GM23338 (cell line): ENCODE measurements at regions not wholly inside any gene's neighbourhood (a gene's known extent, or its start where the extent isn't known, plus 50 kb on each side); places are given as distances from the start of the nearest gene placed in this dataset.

Experiments used
- ATAC-seq: fragments of 200-7000 bp; cut with Tn5 transposase; 3 replicates; pipeline ENCODE4 v1.9.1; 2020
- DNase-seq: peaks from one replicate; pipeline ENCODE4 v3.0.0-alpha.2; 2015; ENCODE audit warnings: low spot score
- H2AFZ ChIP-seq: fragments of 200-600 bp; sonication (generic); 2 replicates; pipeline ENCODE4 v1.8.0; 2016; ENCODE audit warnings: antibody characterized with exemption, mild to moderate bottlenecking, moderate library complexity
- H3F3A ChIP-seq: fragments of 200-600 bp; sonication (generic); replicated peaks from 2 replicates; pipeline ENCODE4 v1.8.0; 2017; ENCODE audit warnings: antibody characterized with exemption, mixed run types, low read depth
- H3K27ac ChIP-seq: fragments of 200-600 bp; sonication (generic); 2 replicates; pipeline ENCODE4 v1.6.1; 2016; ENCODE audit warnings: low read depth
- H3K27me3 ChIP-seq: fragments of 200-600 bp; sonication (generic); 2 replicates; pipeline ENCODE4 v1.8.0; 2016; ENCODE audit warnings: mild to moderate bottlenecking, mixed run types, moderate library complexity; ENCODE audit not compliant: insufficient read depth
- H3K36me3 ChIP-seq: fragments of 200-600 bp; sonication (generic); 2 replicates; pipeline ENCODE4 v1.8.0; 2016; ENCODE audit warnings: mild to moderate bottlenecking; ENCODE audit not compliant: insufficient read depth
- H3K4me1 ChIP-seq: fragments of 200-600 bp; sonication (generic); 2 replicates; pipeline ENCODE4 v1.8.0; 2016; ENCODE audit warnings: mild to moderate bottlenecking, moderate library complexity; ENCODE audit not compliant: insufficient read depth
- H3K4me2 ChIP-seq: fragments of 200-600 bp; sonication (generic); 2 replicates; pipeline ENCODE4 v1.7.1; 2017; ENCODE audit warnings: mixed run types
- H3K4me3 ChIP-seq: fragments of 200-600 bp; sonication (generic); 2 replicates; pipeline ENCODE4 v1.6.1; 2016; ENCODE audit warnings: mixed run types
- H3K79me2 ChIP-seq: fragments of 200-600 bp; sonication (generic); replicated peaks from 2 replicates; pipeline ENCODE4 v1.8.0; 2017; ENCODE audit warnings: mild to moderate bottlenecking; ENCODE audit not compliant: insufficient read depth
- H3K9me2 ChIP-seq: fragments of 200-600 bp; sonication (generic); 2 replicates; pipeline ENCODE4 v1.8.0; 2017; ENCODE audit not compliant: insufficient read depth
- H4K20me1 ChIP-seq: fragments of 200-600 bp; sonication (generic); replicated peaks from 2 replicates; pipeline ENCODE4 v1.8.0; 2017; ENCODE audit warnings: mild to moderate bottlenecking; ENCODE audit not compliant: insufficient read depth
- H3K27ac Mint-ChIP-seq: 2 replicates; pipeline ENCODE4 v1.8.0; 2020; ENCODE audit warnings: inconsistent platforms, mild to moderate bottlenecking, moderate library complexity, mixed read lengths
- H3K27me3 Mint-ChIP-seq: 3 replicates; pipeline ENCODE4 v1.8.0; 2022; ENCODE audit warnings: low read depth, mild to moderate bottlenecking, moderate library complexity, mixed read lengths, inconsistent platforms; ENCODE audit not compliant: insufficient read depth, poor library complexity
- H3K36me3 Mint-ChIP-seq: 3 replicates; pipeline ENCODE4 v1.8.0; 2021; ENCODE audit warnings: low read depth, mild to moderate bottlenecking, inconsistent platforms, moderate library complexity, mixed read lengths
- H3K4me1 Mint-ChIP-seq: 3 replicates; pipeline ENCODE4 v1.8.0; 2020; ENCODE audit warnings: mild to moderate bottlenecking, inconsistent platforms, mixed read lengths
- H3K4me3 Mint-ChIP-seq: 3 replicates; pipeline ENCODE4 v1.8.0; 2021; ENCODE audit warnings: moderate library complexity, mild to moderate bottlenecking, inconsistent platforms, mixed read lengths
- H3K9me3 Mint-ChIP-seq: 3 replicates; pipeline ENCODE4 v1.8.0; 2020; ENCODE audit warnings: moderate library complexity, mild to moderate bottlenecking, inconsistent platforms, mixed read lengths
- CREB1 ChIP-seq: fragments of 250-450 bp; sonication (Bioruptor Pico); IDR thresholded peaks from 2 replicates; pipeline ENCODE4 v1.5.0; 2020; ENCODE audit warnings: low read depth, mild to moderate bottlenecking, moderate library complexity
- TF ChIP-seq, protein P1 (sequence below): IDR thresholded peaks from 2 replicates; pipeline ENCODE4 v1.6.1; 2016; ENCODE audit warnings: antibody characterized with exemption
- TF ChIP-seq, protein P2 (sequence below), 2 experiments: fragments of 200-600 bp in 1 of 2; sonication (generic) in 1 of 2; conservative IDR thresholded peaks; 2 replicates each; pipeline versions ENCODE4 v1.5.1 to v1.6.1; 2016 to 2017; ENCODE audit warnings: antibody characterized with exemption in 2 of 2, low read depth in 2 of 2, mild to moderate bottlenecking in 2 of 2, moderate library complexity in 1 of 2

DNA sequence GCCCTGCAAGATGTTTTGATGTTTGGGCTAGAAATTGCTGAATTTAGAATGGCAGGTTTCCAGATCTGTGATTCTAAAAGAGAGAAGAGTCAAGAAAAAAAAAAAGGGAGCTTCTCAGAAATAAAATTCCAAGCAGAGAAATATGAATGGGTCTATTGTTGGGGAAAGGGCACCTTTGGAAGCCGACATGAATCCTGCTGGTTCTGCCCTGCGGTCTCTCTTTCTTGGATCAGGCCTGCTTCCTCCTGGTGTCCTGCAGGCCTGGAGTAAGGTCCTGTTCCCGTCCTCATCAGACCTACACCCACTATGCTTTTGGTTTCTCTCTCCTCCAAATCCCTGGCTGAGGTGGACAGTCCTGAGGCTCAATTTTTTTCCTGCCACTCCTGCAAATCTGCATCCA lies 109.8 kb upstream of the TRIM2 start:
- no peaks in the 10 kb centered on the region for H3F3A ChIP-seq
- H3K4me3 ChIP-seq = no peak overlapping the region
- H3K4me1 Mint-ChIP-seq = peaks cover 10% of the 10 kb centered on the region
- no peak overlapping the region for H3K27ac Mint-ChIP-seq
- H3K79me2 ChIP-seq = no peaks in the 10 kb centered on the region
- ATAC-seq (no peak), DNase-seq (no peak)
- 0 out of 2 replicates have a peak, but pooled peaks cover under 1% of the 10 kb centered on the region for H3K9me2 ChIP-seq
- no peaks in the 10 kb centered on the region for H3K36me3 ChIP-seq
- 0 out of 2 replicates have a peak overlapping the region, but pooled peaks have one; percentile 1 for H2AFZ ChIP-seq
- H3K27me3 Mint-ChIP-seq = peaks cover 4% of the 10 kb centered on the region
- peaks cover 3% of the 10 kb centered on the region; the same call in 1 of the 2 replicates for H3K4me1 ChIP-seq
- H3K27ac ChIP-seq = no peak overlapping the region
- no peak overlapping the region for H3K4me2 ChIP-seq
- no peaks in the 10 kb centered on the region for H3K36me3 Mint-ChIP-seq
- no peak overlapping the region for H3K4me3 Mint-ChIP-seq
- H4K20me1 ChIP-seq = no peaks in the 10 kb centered on the region
- no peaks in the 10 kb centered on the region for H3K9me3 Mint-ChIP-seq
- TF ChIP-seq, protein P1, sequence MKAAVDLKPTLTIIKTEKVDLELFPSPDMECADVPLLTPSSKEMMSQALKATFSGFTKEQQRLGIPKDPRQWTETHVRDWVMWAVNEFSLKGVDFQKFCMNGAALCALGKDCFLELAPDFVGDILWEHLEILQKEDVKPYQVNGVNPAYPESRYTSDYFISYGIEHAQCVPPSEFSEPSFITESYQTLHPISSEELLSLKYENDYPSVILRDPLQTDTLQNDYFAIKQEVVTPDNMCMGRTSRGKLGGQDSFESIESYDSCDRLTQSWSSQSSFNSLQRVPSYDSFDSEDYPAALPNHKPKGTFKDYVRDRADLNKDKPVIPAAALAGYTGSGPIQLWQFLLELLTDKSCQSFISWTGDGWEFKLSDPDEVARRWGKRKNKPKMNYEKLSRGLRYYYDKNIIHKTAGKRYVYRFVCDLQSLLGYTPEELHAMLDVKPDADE = no peak
- TF ChIP-seq, protein P2, sequence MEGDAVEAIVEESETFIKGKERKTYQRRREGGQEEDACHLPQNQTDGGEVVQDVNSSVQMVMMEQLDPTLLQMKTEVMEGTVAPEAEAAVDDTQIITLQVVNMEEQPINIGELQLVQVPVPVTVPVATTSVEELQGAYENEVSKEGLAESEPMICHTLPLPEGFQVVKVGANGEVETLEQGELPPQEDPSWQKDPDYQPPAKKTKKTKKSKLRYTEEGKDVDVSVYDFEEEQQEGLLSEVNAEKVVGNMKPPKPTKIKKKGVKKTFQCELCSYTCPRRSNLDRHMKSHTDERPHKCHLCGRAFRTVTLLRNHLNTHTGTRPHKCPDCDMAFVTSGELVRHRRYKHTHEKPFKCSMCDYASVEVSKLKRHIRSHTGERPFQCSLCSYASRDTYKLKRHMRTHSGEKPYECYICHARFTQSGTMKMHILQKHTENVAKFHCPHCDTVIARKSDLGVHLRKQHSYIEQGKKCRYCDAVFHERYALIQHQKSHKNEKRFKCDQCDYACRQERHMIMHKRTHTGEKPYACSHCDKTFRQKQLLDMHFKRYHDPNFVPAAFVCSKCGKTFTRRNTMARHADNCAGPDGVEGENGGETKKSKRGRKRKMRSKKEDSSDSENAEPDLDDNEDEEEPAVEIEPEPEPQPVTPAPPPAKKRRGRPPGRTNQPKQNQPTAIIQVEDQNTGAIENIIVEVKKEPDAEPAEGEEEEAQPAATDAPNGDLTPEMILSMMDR (conservative IDR thresholded peaks at IDR 0.05; ENCODE audit: low read depth in 2 of 2) = no peak
- no peaks in the 10 kb centered on the region for H3K27me3 ChIP-seq

DNA sequence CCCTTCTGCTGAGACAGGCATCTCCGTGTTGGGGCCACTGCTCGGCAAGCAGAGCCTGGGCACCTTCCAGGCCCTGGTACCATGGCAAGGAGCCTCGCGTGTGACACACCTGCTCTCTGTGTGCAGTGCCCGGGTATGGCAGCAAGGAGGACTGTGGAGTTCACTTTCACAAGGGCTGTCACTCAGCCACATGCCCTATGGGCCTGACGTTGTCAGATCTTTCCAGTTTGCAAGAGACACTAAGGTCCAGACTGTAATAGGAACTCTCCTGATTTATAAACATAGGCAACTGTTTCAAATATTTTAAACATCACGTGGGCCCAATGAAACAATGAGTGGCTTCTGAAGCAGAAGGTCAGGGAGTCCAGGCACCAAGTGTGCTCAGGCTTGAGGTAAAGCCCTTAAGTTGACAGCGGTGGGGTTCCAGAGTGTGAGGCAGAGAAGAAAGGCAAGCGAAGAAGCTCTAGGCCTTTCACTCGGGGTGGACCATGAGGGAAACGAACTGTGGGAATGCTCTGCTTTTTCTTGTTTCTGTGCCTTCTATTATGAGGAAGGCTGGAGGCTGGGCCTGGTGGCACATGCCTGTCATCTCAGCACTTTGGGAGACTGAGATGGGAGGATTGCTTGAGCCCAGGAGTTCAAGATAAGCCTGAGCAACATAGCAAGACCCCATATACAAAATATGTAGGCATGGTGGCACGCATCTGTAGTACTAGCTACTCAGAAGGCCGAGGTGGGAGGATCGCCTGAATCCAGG lies 108.6 kb upstream of the TRIM2 start:
- no peaks in the 10 kb centered on the region for H3K9me3 Mint-ChIP-seq
- Histone ChIP-seq H3K79me2 (no peaks in the 10 kb centered on the region), H3K27ac (no peak overlapping the region), H3F3A (no peaks in the 10 kb centered on the region), H3K27me3 (no peaks in the 10 kb centered on the region), H3K9me2 (0 out of 2 replicates have a peak, but pooled peaks cover 3% of the 10 kb centered on the region), H3K4me3 (no peak overlapping the region), H2AFZ (no peak overlapping the region), H3K4me1 (no peaks in the 10 kb centered on the region), H3K36me3 (no peaks in the 10 kb centered on the region), H3K4me2 (no peak overlapping the region), H4K20me1 (no peaks in the 10 kb centered on the region)
- ATAC-seq (no peak), DNase-seq (no peak)
- TF ChIP-seq, protein P2 (conservative IDR thresholded peaks at IDR 0.05; ENCODE audit: low read depth in 2 of 2) = no peak
- TF ChIP-seq CREB1 (CRISPR knock-in tag) = no peak
- no peak overlapping the region for H3K4me3 Mint-ChIP-seq
- H3K27me3 Mint-ChIP-seq = peaks cover 4% of the 10 kb centered on the region
- H3K4me1 Mint-ChIP-seq = peaks cover 9% of the 10 kb centered on the region
- H3K27ac Mint-ChIP-seq = no peak overlapping the region
- H3K36me3 Mint-ChIP-seq = no peaks in the 10 kb centered on the region
